ENCODE measurements at regions not wholly inside any gene's neighbourhood (a gene's known extent, or its start where the extent isn't known, plus 50 kb on each side); places are given as distances from the start of the nearest gene placed in this dataset.

DNA sequence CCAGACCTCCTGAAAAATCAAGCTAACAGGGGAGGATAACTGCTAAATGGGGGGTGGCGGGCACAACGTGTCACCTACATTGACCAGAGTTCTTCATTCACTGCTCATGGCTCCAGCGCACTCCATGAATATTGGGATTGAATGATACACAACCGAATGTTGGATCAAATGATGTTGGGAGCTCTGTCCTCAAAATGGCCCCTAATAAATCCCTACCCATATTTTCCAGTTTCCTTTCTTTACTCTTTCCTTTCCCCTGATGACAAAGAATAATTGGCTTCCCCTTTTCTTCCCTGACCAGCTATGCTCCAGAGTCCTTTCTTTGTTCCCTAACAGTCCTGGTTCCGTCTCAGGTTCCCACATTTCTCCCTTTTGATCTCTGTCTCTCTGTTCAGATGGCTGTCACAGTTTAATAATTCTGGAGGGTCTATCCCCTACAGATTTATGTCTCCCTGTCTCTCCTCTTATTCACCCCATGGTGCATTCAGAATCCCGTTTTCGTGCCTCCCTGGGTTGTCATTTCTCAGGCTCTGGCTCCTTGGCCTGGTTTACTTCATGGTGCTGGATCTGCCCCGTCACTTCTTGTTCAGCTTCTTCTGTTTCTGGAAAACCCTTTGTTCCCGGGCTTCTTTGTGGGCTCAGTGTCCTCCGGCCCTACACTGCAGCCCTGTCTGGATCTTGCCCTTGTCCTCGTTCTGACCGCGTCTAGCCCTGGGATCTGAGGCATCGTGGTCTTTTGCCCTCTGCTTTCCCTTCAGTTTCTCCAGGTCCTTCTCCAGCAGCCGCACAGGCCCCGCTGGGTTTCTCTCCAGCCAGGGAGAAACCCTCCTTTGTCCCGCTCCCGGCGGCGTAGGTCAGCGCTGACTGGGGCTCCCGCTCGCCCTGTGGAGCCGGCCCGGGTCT is 78.3 kb downstream of the NDUFS5 start:
- no peak for FAIRE-seq
- Histone ChIP-seq H3K4me3 (peak overlapping the region; percentile 53), H3K9ac (ENCODE audit: insufficient read depth in 1 of 2, low read depth in 2 of 2, low read length in 2 of 2) (peak overlapping the region; percentile 63 to 92), H3K9me3 (replicated peaks; ENCODE audit: control insufficient read depth, insufficient read depth, low read depth, low read length) (no peaks in the 10 kb centered on the region), H4K20me1 (replicated peaks; ENCODE audit: control insufficient read depth, insufficient read depth, low read length) (no peaks in the 10 kb centered on the region), H3K27ac (ENCODE audit: extremely low read depth, low read depth, low read length) (no peak overlapping the region; the same call in 2 of the 3 replicates), H3K27me3 (ENCODE audit: control insufficient read depth in 2 of 2, insufficient read depth in 2 of 2, low read length in 2 of 2) (no peaks in the 10 kb centered on the region), H3K4me1 (replicated peaks in 1 of 2; ENCODE audit: control insufficient read depth in 2 of 2, insufficient read depth in 2 of 2, low read length in 2 of 2) (peaks cover 22 to 43% of the 10 kb centered on the region in 2 experiments), H2AFZ (ENCODE audit: low read depth, low read length) (peak overlapping the region; percentile 93), H3K4me2 (ENCODE audit: insufficient read depth, low read length) (peak overlapping the region; percentile 60), H3K79me2 (ENCODE audit: control insufficient read depth, insufficient read depth, low read length) (peaks cover 34% of the 10 kb centered on the region), H3K9me1 (ENCODE audit: control insufficient read depth, insufficient read depth, low read length) (no peaks in the 10 kb centered on the region), H3K36me3 (ENCODE audit: control insufficient read depth, insufficient read depth, low read length) (no peaks in the 10 kb centered on the region)
- BruUV-seq (replicated peaks) = TSS peak; percentile 39
- WGBS (ENCODE audit: insufficient coverage, low coverage, missing lambda C conversion rate) = 46% methylated on average over 25 of the region's 25 CpGs
- POLR2A ChIA-PET = interaction anchor here (0.8 kb wide), 1 partner anchor 28 kb away, joined by 4 read pairs; no protein-coding TSS in a partner anchor
- intact Hi-C loops (cut with micrococcal nuclease) (loop anchor here (10.0 kb wide), 2 partner anchors 310 to 610 kb away; no protein-coding TSS in a partner anchor), in situ Hi-C loops (cut with MboI) (loop anchor here (5.0 kb wide), 2 partner anchors 78 to 158 kb away; no protein-coding TSS in a partner anchor)
- CTCF ChIA-PET (ENCODE audit: low intra/inter-chr PET ratio) = interaction anchor here (2.1 to 2.9 kb wide), 3 partner anchors 80 to 155 kb away, joined by 13 to 24 read pairs (median 14); no protein-coding TSS in a partner anchor
- ATAC-seq = peak; percentile 21
- peak in 1 of 4 experiments; percentile 38 for DNase-seq (ENCODE audit: extremely low read depth in 1 of 4, low spot score in 3 of 4)
- no peak for TF ChIP-seq ZNF408 (CRISPR knock-in tag; IDR thresholded peaks at IDR 0.05; ENCODE audit: low read depth)
- no peak for TF ChIP-seq CBX5 (IDR thresholded peaks at IDR 0.05; ENCODE audit: borderline replicate concordance, low read depth)
- TF ChIP-seq MTA1 (IDR thresholded peaks at IDR 0.05; ENCODE audit: borderline replicate concordance) = peak; percentile 10; the same call in 1 of the 2 replicates
- 0 out of 2 replicates have a peak, but pooled peaks have one; percentile 31 for TF ChIP-seq ZNF589 (CRISPR knock-in tag; IDR thresholded peaks at IDR 0.05; ENCODE audit: low read depth)
- peak; percentile 76; the same call in 1 of the 2 replicates for TF ChIP-seq SPI1 (IDR thresholded peaks at IDR 0.05; ENCODE audit: borderline replicate concordance, low read depth, low read length)
- TF ChIP-seq ZC3H4 (CRISPR knock-in tag; IDR thresholded peaks at IDR 0.05; ENCODE audit: borderline replicate concordance) = 0 out of 2 replicates have a peak, but pooled peaks have one; percentile 44
- TF ChIP-seq, protein P1, sequence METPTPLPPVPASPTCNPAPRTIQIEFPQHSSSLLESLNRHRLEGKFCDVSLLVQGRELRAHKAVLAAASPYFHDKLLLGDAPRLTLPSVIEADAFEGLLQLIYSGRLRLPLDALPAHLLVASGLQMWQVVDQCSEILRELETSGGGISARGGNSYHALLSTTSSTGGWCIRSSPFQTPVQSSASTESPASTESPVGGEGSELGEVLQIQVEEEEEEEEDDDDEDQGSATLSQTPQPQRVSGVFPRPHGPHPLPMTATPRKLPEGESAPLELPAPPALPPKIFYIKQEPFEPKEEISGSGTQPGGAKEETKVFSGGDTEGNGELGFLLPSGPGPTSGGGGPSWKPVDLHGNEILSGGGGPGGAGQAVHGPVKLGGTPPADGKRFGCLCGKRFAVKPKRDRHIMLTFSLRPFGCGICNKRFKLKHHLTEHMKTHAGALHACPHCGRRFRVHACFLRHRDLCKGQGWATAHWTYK (CRISPR knock-in tag; IDR thresholded peaks at IDR 0.05) = peak; percentile 22; the same call in 1 of the 2 replicates
- TF ChIP-seq HBP1 (CRISPR knock-in tag; IDR thresholded peaks at IDR 0.05) = 0 out of 2 replicates have a peak, but pooled peaks have one; percentile 23
- TF ChIP-seq MBD2 (IDR thresholded peaks at IDR 0.05; ENCODE audit: borderline replicate concordance, low read depth) = no peak
- TF ChIP-seq THAP12 (CRISPR knock-in tag; IDR thresholded peaks at IDR 0.05) = no peak
- TF ChIP-seq, protein P2, sequence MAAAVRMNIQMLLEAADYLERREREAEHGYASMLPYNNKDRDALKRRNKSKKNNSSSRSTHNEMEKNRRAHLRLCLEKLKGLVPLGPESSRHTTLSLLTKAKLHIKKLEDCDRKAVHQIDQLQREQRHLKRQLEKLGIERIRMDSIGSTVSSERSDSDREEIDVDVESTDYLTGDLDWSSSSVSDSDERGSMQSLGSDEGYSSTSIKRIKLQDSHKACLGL (CRISPR knock-in tag; IDR thresholded peaks at IDR 0.05; ENCODE audit: borderline replicate concordance, poor library complexity, severe bottlenecking) = no peak
- 0 out of 2 replicates have a peak, but pooled peaks have one; percentile 60 for TF ChIP-seq NR4A1 (CRISPR knock-in tag; IDR thresholded peaks at IDR 0.05)
- TF ChIP-seq NR4A1 (tag; IDR thresholded peaks at IDR 0.05) = no peak
